ENCODE measurements at regions not wholly inside any gene's neighbourhood (a gene's known extent, or its start where the extent isn't known, plus 50 kb on each side); places are given as distances from the start of the nearest gene placed in this dataset.
"Not testable (repeated sequence)": the region's sequence is repeated elsewhere in the genome, so short reads cannot be mapped to it uniquely, and the experiment has no call there.

- H3K27ac Mint-ChIP-seq, result no peak overlapping the region
Measured at GRCh38 chr7:156578578-156578940, 62.0 kb upstream of the RNF32 start.

GRCh38 chr7:156577645-156578577 lies 62.7 kb upstream of the RNF32 start:
- H3K4me3 Mint-ChIP-seq, result no peak overlapping the region
- peaks cover 0 to 5% (median 0%) of the 10 kb centered on the region in 4 donors for H3K4me1 Mint-ChIP-seq
- Histone ChIP-seq H3K27ac (ENCODE audit: insufficient read depth, low read length, poor library complexity, severe bottlenecking) (no peak overlapping the region), H3K4me3 (ENCODE audit: low read depth, low read length) (no peak overlapping the region), H3K9me3 (ENCODE audit: control insufficient read depth in 2 of 2, low read length in 2 of 2) (no peaks in the 10 kb centered on the region), H3K36me3 (ENCODE audit: control insufficient read depth, insufficient read depth, low read length) (no peaks in the 10 kb centered on the region), H3K27me3 (ENCODE audit: control insufficient read depth, insufficient read depth, low read length) (peaks cover 1% of the 10 kb centered on the region), H3K4me1 (ENCODE audit: control insufficient read depth, insufficient read depth, low read length, poor library complexity, severe bottlenecking) (no peaks in the 10 kb centered on the region)
- no peak overlapping the region for H3K27ac Mint-ChIP-seq
- no peak for DNase-seq
- H3K9me3 Mint-ChIP-seq, result peaks cover 0 to 6% (median 0%) of the 10 kb centered on the region in 7 donors
- ATAC-seq (ENCODE audit: low read depth in 2 of 2), result no peak
- no peaks in the 10 kb centered on the region for H3K36me3 Mint-ChIP-seq
- peaks cover 18% of the 10 kb centered on the region for H3K27me3 Mint-ChIP-seq

More at GRCh38 chr7:156578578-156578940, 62.0 kb upstream of the RNF32 start:
- Mint-ChIP-seq H3K27me3 (peaks cover 12% of the 10 kb centered on the region), H3K4me3 (no peak overlapping the region), H3K36me3 (no peaks in the 10 kb centered on the region), H3K4me1 (peaks cover 0 to 5% (median 0%) of the 10 kb centered on the region in 4 donors), H3K9me3 (peaks cover 0 to 6% (median 0%) of the 10 kb centered on the region in 7 donors)
- no peak for ATAC-seq (ENCODE audit: low read depth in 2 of 2)
- Histone ChIP-seq H3K36me3 (ENCODE audit: control insufficient read depth, insufficient read depth, low read length) (no peaks in the 10 kb centered on the region), H3K4me3 (ENCODE audit: low read depth, low read length) (no peak overlapping the region), H3K9me3 (ENCODE audit: control insufficient read depth in 2 of 2, low read length in 2 of 2) (no peaks in the 10 kb centered on the region), H3K4me1 (ENCODE audit: control insufficient read depth, insufficient read depth, low read length, poor library complexity, severe bottlenecking) (no peaks in the 10 kb centered on the region), H3K27ac (ENCODE audit: insufficient read depth, low read length, poor library complexity, severe bottlenecking) (no peak overlapping the region), H3K27me3 (ENCODE audit: control insufficient read depth, insufficient read depth, low read length) (peaks cover 1% of the 10 kb centered on the region)
- no peak for DNase-seq

GRCh38 chr7:156576216-156577058 lies 64.1 kb upstream of the RNF32 start:
- Mint-ChIP-seq H3K4me3 (no peak overlapping the region), H3K9me3 (peaks cover 0 to 6% (median 0%) of the 10 kb centered on the region in 7 donors), H3K4me1 (peaks cover 0 to 5% (median 0%) of the 10 kb centered on the region in 4 donors), H3K27ac (no peak overlapping the region), H3K27me3 (peaks cover 22% of the 10 kb centered on the region), H3K36me3 (no peaks in the 10 kb centered on the region)
- no peak overlapping the region for H3K27ac ChIP-seq (ENCODE audit: insufficient read depth, low read length, poor library complexity, severe bottlenecking)
- H3K4me1 ChIP-seq (ENCODE audit: control insufficient read depth, insufficient read depth, low read length, poor library complexity, severe bottlenecking), result no peaks in the 10 kb centered on the region
- ATAC-seq (ENCODE audit: low read depth in 2 of 2), result no peak
- no peaks in the 10 kb centered on the region for H3K9me3 ChIP-seq (ENCODE audit: control insufficient read depth in 2 of 2, low read length in 2 of 2)
- no peak for DNase-seq
- no peaks in the 10 kb centered on the region for H3K36me3 ChIP-seq (ENCODE audit: control insufficient read depth, insufficient read depth, low read length)
- no peak overlapping the region for H3K4me3 ChIP-seq (ENCODE audit: low read depth, low read length)
- H3K27me3 ChIP-seq (ENCODE audit: control insufficient read depth, insufficient read depth, low read length), result peaks cover 1% of the 10 kb centered on the region

- Histone ChIP-seq H3K4me1 (ENCODE audit: control insufficient read depth, insufficient read depth, low read length, poor library complexity, severe bottlenecking) (no peaks in the 10 kb centered on the region), H3K4me3 (ENCODE audit: low read depth, low read length) (no peak overlapping the region), H3K36me3 (ENCODE audit: control insufficient read depth, insufficient read depth, low read length) (no peaks in the 10 kb centered on the region), H3K27me3 (ENCODE audit: control insufficient read depth, insufficient read depth, low read length) (peaks cover 4% of the 10 kb centered on the region), H3K9me3 (ENCODE audit: control insufficient read depth in 2 of 2, low read length in 2 of 2) (no peaks in the 10 kb centered on the region), H3K27ac (ENCODE audit: insufficient read depth, low read length, poor library complexity, severe bottlenecking) (no peak overlapping the region)
- H3K9me3 Mint-ChIP-seq, result peaks cover 0 to 17% (median 4%) of the 10 kb centered on the region in 7 donors
- ATAC-seq (ENCODE audit: low read depth in 2 of 2), result no peak
- peaks cover 11% of the 10 kb centered on the region for H3K27me3 Mint-ChIP-seq
- no peak for DNase-seq
- no peak overlapping the region for H3K4me3 Mint-ChIP-seq
- no peak overlapping the region for H3K27ac Mint-ChIP-seq
- H3K4me1 Mint-ChIP-seq, result no peaks in the 10 kb centered on the region
- no peaks in the 10 kb centered on the region for H3K36me3 Mint-ChIP-seq
Measured at GRCh38 chr7:156568258-156568657, 72.3 kb upstream of the RNF32 start.

- Mint-ChIP-seq H3K27me3 (peaks cover 11% of the 10 kb centered on the region), H3K36me3 (no peaks in the 10 kb centered on the region), H3K4me3 (no peak overlapping the region), H3K9me3 (peaks cover 0 to 17% (median 5%) of the 10 kb centered on the region in 7 donors), H3K27ac (no peak overlapping the region), H3K4me1 (no peaks in the 10 kb centered on the region)
- H3K9me3 ChIP-seq (ENCODE audit: control insufficient read depth in 2 of 2, low read length in 2 of 2), result no peaks in the 10 kb centered on the region
- no peak overlapping the region for H3K4me3 ChIP-seq (ENCODE audit: low read depth, low read length)
- H3K27me3 ChIP-seq (ENCODE audit: control insufficient read depth, insufficient read depth, low read length), result peaks cover 6% of the 10 kb centered on the region
- DNase-seq (no peak), ATAC-seq (ENCODE audit: low read depth in 2 of 2) (no peak)
- no peak overlapping the region for H3K27ac ChIP-seq (ENCODE audit: insufficient read depth, low read length, poor library complexity, severe bottlenecking)
- no peaks in the 10 kb centered on the region for H3K4me1 ChIP-seq (ENCODE audit: control insufficient read depth, insufficient read depth, low read length, poor library complexity, severe bottlenecking)
- H3K36me3 ChIP-seq (ENCODE audit: control insufficient read depth, insufficient read depth, low read length), result no peaks in the 10 kb centered on the region
Measured at GRCh38 chr7:156566812-156567549, 73.6 kb upstream of the RNF32 start.

GRCh38 chr7:156565002-156565401 lies 75.6 kb upstream of the RNF32 start:
- not testable (repeated sequence) for ATAC-seq (ENCODE audit: low read depth in 2 of 2); H3K4me1 ChIP-seq (ENCODE audit: control insufficient read depth, insufficient read depth, low read length, poor library complexity, severe bottlenecking); H3K4me3 ChIP-seq (ENCODE audit: low read depth, low read length); H3K36me3 Mint-ChIP-seq; DNase-seq; H3K36me3 ChIP-seq (ENCODE audit: control insufficient read depth, insufficient read depth, low read length); H3K27me3 Mint-ChIP-seq; H3K9me3 ChIP-seq (ENCODE audit: control insufficient read depth in 2 of 2, low read length in 2 of 2); H3K4me1 Mint-ChIP-seq; H3K27ac Mint-ChIP-seq; H3K27ac ChIP-seq (ENCODE audit: insufficient read depth, low read length, poor library complexity, severe bottlenecking); H3K4me3 Mint-ChIP-seq
- H3K9me3 Mint-ChIP-seq, result peaks cover 0 to 17% (median 3%) of the 10 kb centered on the region in 7 donors
- H3K27me3 ChIP-seq (ENCODE audit: control insufficient read depth, insufficient read depth, low read length), result peaks cover 11% of the 10 kb centered on the region

GRCh38 chr7:156560696-156561095 lies 79.9 kb upstream of the RNF32 start:
- Histone ChIP-seq H3K27ac (ENCODE audit: insufficient read depth, low read length, poor library complexity, severe bottlenecking) (no peak overlapping the region), H3K4me1 (ENCODE audit: control insufficient read depth, insufficient read depth, low read length, poor library complexity, severe bottlenecking) (no peaks in the 10 kb centered on the region), H3K9me3 (ENCODE audit: control insufficient read depth in 2 of 2, low read length in 2 of 2) (no peaks in the 10 kb centered on the region), H3K4me3 (ENCODE audit: low read depth, low read length) (no peak overlapping the region), H3K27me3 (ENCODE audit: control insufficient read depth, insufficient read depth, low read length) (peaks cover 7% of the 10 kb centered on the region), H3K36me3 (ENCODE audit: control insufficient read depth, insufficient read depth, low read length) (no peaks in the 10 kb centered on the region)
- Mint-ChIP-seq H3K4me1 (no peaks in the 10 kb centered on the region), H3K9me3 (peaks cover 0 to 14% (median 3%) of the 10 kb centered on the region in 7 donors), H3K4me3 (no peak overlapping the region), H3K36me3 (no peaks in the 10 kb centered on the region), H3K27ac (no peak overlapping the region), H3K27me3 (peaks cover 6% of the 10 kb centered on the region)
- ATAC-seq (ENCODE audit: low read depth in 2 of 2), result no peak
- DNase-seq, result no peak
